HUES6 (cell line): ENCODE measurements at regions not wholly inside any gene's neighbourhood (a gene's known extent, or its start where the extent isn't known, plus 50 kb on each side); places are given as distances from the start of the nearest gene placed in this dataset.

Experiments
- H3K27ac ChIP-seq: 2 replicates; pipeline ENCODE4 v1.7.0; 2013; ENCODE audit warnings: low read depth, mild to moderate bottlenecking, low read length, inconsistent platforms
- H3K27me3 ChIP-seq: 2 replicates; pipeline ENCODE4 v1.6.1; 2013; ENCODE audit warnings: low read length; ENCODE audit not compliant: control insufficient read depth, insufficient read depth
- H3K36me3 ChIP-seq: 2 replicates; pipeline ENCODE4 v1.6.1; 2013; ENCODE audit warnings: low read length; ENCODE audit not compliant: control insufficient read depth, insufficient read depth
- H3K4me1 ChIP-seq: 2 replicates; pipeline ENCODE4 v1.6.1; 2013; ENCODE audit warnings: low read length; ENCODE audit not compliant: control insufficient read depth, insufficient read depth
- H3K4me3 ChIP-seq: 2 replicates; pipeline ENCODE4 v1.5.1; 2013; ENCODE audit warnings: low read depth, low read length
- H3K9ac ChIP-seq: one replicate; pipeline ENCODE4 v1.6.1; 2013; ENCODE audit warnings: mild to moderate bottlenecking, low read length
- H3K9me3 ChIP-seq: 2 replicates; pipeline ENCODE4 v1.6.1; 2013; ENCODE audit warnings: low read depth, low read length; ENCODE audit not compliant: control insufficient read depth, insufficient read depth

GRCh38 chr2:120669121-120669952, 66.3 kb upstream of the GLI2 start:
- H3K9me3 ChIP-seq = peaks cover 25% of the 10 kb centered on the region
- no peaks in the 10 kb centered on the region for H3K36me3 ChIP-seq
- H3K4me3 ChIP-seq = no peak overlapping the region
- H3K27ac ChIP-seq = no peak overlapping the region
- peaks cover 53% of the 10 kb centered on the region for H3K27me3 ChIP-seq
- H3K9ac ChIP-seq = no peak overlapping the region
- no peaks in the 10 kb centered on the region for H3K4me1 ChIP-seq

GRCh38 chr2:120669971-120670370, 65.7 kb upstream of the GLI2 start:
- peaks cover 20% of the 10 kb centered on the region for H3K9me3 ChIP-seq
- H3K4me1 ChIP-seq = no peaks in the 10 kb centered on the region
- H3K36me3 ChIP-seq = no peaks in the 10 kb centered on the region
- H3K27me3 ChIP-seq = peaks cover 59% of the 10 kb centered on the region
- no peak overlapping the region for H3K4me3 ChIP-seq
- no peak overlapping the region for H3K27ac ChIP-seq
- no peak overlapping the region for H3K9ac ChIP-seq

GRCh38 chr2:120670371-120670770, 65.3 kb upstream of the GLI2 start:
- Histone ChIP-seq H3K9ac (no peak overlapping the region), H3K9me3 (peaks cover 18% of the 10 kb centered on the region), H3K36me3 (no peaks in the 10 kb centered on the region), H3K27me3 (peaks cover 63% of the 10 kb centered on the region), H3K4me1 (no peaks in the 10 kb centered on the region), H3K4me3 (no peak overlapping the region), H3K27ac (no peak overlapping the region)

GRCh38 chr2:120670771-120671480, 64.7 kb upstream of the GLI2 start:
- Histone ChIP-seq H3K36me3 (no peaks in the 10 kb centered on the region), H3K27me3 (peaks cover 65% of the 10 kb centered on the region), H3K9ac (no peak overlapping the region), H3K27ac (no peak overlapping the region), H3K4me3 (no peak overlapping the region), H3K4me1 (no peaks in the 10 kb centered on the region), H3K9me3 (peaks cover 14% of the 10 kb centered on the region)

- Histone ChIP-seq H3K27me3 (peaks cover 80% of the 10 kb centered on the region), H3K9ac (no peak overlapping the region), H3K4me1 (no peaks in the 10 kb centered on the region), H3K9me3 (peaks cover 2% of the 10 kb centered on the region; the same call in 1 of the 2 replicates), H3K27ac (no peak overlapping the region), H3K36me3 (no peaks in the 10 kb centered on the region), H3K4me3 (no peak overlapping the region)
Observed at GRCh38 chr2:120672526-120673204, 63.0 kb upstream of the GLI2 start.

GRCh38 chr2:120673205-120673550, 62.5 kb upstream of the GLI2 start:
- H3K9ac ChIP-seq = no peak overlapping the region
- H3K9me3 ChIP-seq = no peaks in the 10 kb centered on the region
- no peak overlapping the region for H3K27ac ChIP-seq
- no peaks in the 10 kb centered on the region for H3K4me1 ChIP-seq
- no peak overlapping the region for H3K4me3 ChIP-seq
- no peaks in the 10 kb centered on the region for H3K36me3 ChIP-seq
- peaks cover 78% of the 10 kb centered on the region for H3K27me3 ChIP-seq

GRCh38 chr2:120673571-120674061, 62.1 kb upstream of the GLI2 start:
- Histone ChIP-seq H3K9me3 (no peaks in the 10 kb centered on the region), H3K27ac (no peak overlapping the region), H3K27me3 (peaks cover 74% of the 10 kb centered on the region), H3K4me1 (no peaks in the 10 kb centered on the region), H3K4me3 (no peak overlapping the region), H3K9ac (no peak overlapping the region), H3K36me3 (no peaks in the 10 kb centered on the region)

GRCh38 chr2:120674246-120675170, 61.2 kb upstream of the GLI2 start:
- Histone ChIP-seq H3K4me3 (no peak overlapping the region), H3K9me3 (no peaks in the 10 kb centered on the region), H3K27ac (no peak overlapping the region), H3K36me3 (no peaks in the 10 kb centered on the region), H3K9ac (no peak overlapping the region), H3K4me1 (no peaks in the 10 kb centered on the region), H3K27me3 (peaks cover 71% of the 10 kb centered on the region)

GRCh38 chr2:120675460-120676130, 60.1 kb upstream of the GLI2 start:
- Histone ChIP-seq H3K36me3 (no peaks in the 10 kb centered on the region), H3K9me3 (no peaks in the 10 kb centered on the region), H3K9ac (no peak overlapping the region), H3K27me3 (peaks cover 68% of the 10 kb centered on the region), H3K27ac (no peak overlapping the region), H3K4me3 (no peak overlapping the region), H3K4me1 (peaks cover 2% of the 10 kb centered on the region; the same call in 1 of the 2 replicates)

GRCh38 chr2:120677221-120677620, 58.4 kb upstream of the GLI2 start:
- no peak overlapping the region for H3K4me3 ChIP-seq
- no peak overlapping the region for H3K9ac ChIP-seq
- peaks cover 2% of the 10 kb centered on the region; the same call in 1 of the 2 replicates for H3K4me1 ChIP-seq
- peaks cover 60% of the 10 kb centered on the region for H3K27me3 ChIP-seq
- no peak overlapping the region for H3K27ac ChIP-seq
- no peaks in the 10 kb centered on the region for H3K36me3 ChIP-seq
- no peaks in the 10 kb centered on the region for H3K9me3 ChIP-seq
